ENCODE measurements at regions not wholly inside any gene's neighbourhood (a gene's known extent, or its start where the extent isn't known, plus 50 kb on each side); places are given as distances from the start of the nearest gene placed in this dataset.

DNA sequence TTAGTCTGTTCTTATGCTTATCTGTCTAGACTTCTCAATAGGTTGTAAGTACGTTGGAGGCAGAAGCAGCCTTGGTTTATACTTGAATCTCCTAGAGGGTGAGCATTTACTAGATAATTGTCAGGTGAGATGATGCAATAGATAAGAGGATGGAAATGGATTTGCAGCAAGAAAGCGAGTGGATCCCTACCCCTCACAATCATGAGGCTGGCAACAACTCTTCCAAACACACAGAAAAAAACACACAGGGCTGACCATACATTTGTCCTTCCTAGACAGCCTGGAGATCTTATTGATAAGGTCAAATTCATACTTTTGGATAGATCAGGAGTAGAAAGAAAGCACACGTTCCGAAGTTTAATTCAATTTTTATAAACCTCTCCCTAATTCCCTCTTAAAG is 481.4 kb upstream of the CAMK1G start:
- TF ChIP-seq, protein P1, sequence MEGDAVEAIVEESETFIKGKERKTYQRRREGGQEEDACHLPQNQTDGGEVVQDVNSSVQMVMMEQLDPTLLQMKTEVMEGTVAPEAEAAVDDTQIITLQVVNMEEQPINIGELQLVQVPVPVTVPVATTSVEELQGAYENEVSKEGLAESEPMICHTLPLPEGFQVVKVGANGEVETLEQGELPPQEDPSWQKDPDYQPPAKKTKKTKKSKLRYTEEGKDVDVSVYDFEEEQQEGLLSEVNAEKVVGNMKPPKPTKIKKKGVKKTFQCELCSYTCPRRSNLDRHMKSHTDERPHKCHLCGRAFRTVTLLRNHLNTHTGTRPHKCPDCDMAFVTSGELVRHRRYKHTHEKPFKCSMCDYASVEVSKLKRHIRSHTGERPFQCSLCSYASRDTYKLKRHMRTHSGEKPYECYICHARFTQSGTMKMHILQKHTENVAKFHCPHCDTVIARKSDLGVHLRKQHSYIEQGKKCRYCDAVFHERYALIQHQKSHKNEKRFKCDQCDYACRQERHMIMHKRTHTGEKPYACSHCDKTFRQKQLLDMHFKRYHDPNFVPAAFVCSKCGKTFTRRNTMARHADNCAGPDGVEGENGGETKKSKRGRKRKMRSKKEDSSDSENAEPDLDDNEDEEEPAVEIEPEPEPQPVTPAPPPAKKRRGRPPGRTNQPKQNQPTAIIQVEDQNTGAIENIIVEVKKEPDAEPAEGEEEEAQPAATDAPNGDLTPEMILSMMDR (IDR thresholded peaks at IDR 0.05; ENCODE audit: insufficient read depth, low read length, poor library complexity, severe bottlenecking), result no peak
- no peak for TF ChIP-seq EZH2phosphoT487 (conservative IDR thresholded peaks at IDR 0.05; ENCODE audit: low read length)

All from SU-DHL-6 (cell line).